Thyroid gland (tissue), 4 donors: ENCODE measurements at regions not wholly inside any gene's neighbourhood (a gene's known extent, or its start where the extent isn't known, plus 50 kb on each side); places are given as distances from the start of the nearest gene placed in this dataset.

Experiments
- CTCF ChIP-seq, 6 experiments: fragments of 200-600 bp in 3 of 6; fragments of 450-650 bp in 3 of 6; sonication (generic) in 3 of 6; IDR thresholded peaks; one replicate each; pipeline ENCODE4 v1.5.1; 2016 to 2019; ENCODE audit warnings: antibody characterized with exemption in 6 of 6, mild to moderate bottlenecking in 2 of 6, inconsistent platforms in 1 of 6, moderate library complexity in 1 of 6
- POLR2A ChIP-seq, 2 donors: fragments of 450-650 bp; IDR thresholded peaks; one replicate each; pipeline ENCODE4 v1.6.1; 2017; ENCODE audit warnings: antibody characterized with exemption in 2 of 2, mild to moderate bottlenecking in 2 of 2, moderate library complexity in 1 of 2

DNA sequence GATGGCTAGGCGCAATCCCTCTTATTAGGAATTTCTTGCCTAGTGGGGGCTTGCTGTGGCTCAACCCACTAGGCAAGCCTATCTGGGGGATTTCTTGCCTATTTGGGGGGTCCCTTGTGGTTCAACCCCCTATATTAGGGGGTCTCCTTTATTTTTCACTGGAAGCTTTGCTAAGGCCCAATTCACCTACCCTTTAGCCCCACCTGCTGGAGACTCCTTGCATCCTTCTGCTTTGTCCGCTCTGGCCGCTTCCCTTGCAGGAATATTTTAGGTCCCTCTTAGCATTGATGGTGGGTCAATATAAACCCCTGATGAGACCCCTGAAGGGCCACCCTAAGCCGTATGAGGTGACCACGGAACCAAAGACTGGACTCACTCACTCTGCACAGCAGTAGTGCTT lies 1552.1 kb downstream of the AACS start:
- TF ChIP-seq CTCF (IDR thresholded peaks at IDR 0.05) (no peak), POLR2A (IDR thresholded peaks at IDR 0.05) (no peak)
